T-cell (primary cell): ENCODE measurements at regions not wholly inside any gene's neighbourhood (a gene's known extent, or its start where the extent isn't known, plus 50 kb on each side); places are given as distances from the start of the nearest gene placed in this dataset.
"Not testable (repeated sequence)": the region's sequence is repeated elsewhere in the genome, so short reads cannot be mapped to it uniquely, and the experiment has no call there.

ENCODE experiments used
- ATAC-seq, 4 experiments: fragments of 200-7000 bp in 3 of 4; fragments of 150-1000 bp in 1 of 4; cut with Tn5 transposase; replicated peaks in 1 of 4; 1 replicate in 3 of 4; 2 replicates in 1 of 4; pipeline ENCODE4 v1.10.0; 2021; ENCODE audit warnings: moderate library complexity in 3 of 4, mild to moderate bottlenecking in 2 of 4, moderate number of reproducible peaks in 1 of 4
- CTCF ChIA-PET, 2 donors: fragments of 300-600 bp; sonication (Branson Sonifier 250); formaldehyde crosslinking; loops; one replicate each; lab custom pipeline; 2022; ENCODE audit warnings: antibody characterized with exemption in 2 of 2; lab: Charles Lee
- POLR2A ChIA-PET, 2 donors: fragments of 300-600 bp; sonication (Branson Sonifier 250); formaldehyde crosslinking; loops; one replicate each; lab custom pipeline; 2022; ENCODE audit warnings: antibody characterized with exemption in 2 of 2; lab: Charles Lee
- DNase-seq, 35 experiments: peaks; one replicate each; pipeline versions ENCODE4 v3.0.0 to v3.0.0-alpha.2; 2013 to 2023
- H3K27ac ChIP-seq: one replicate; pipeline ENCODE4 v1.5.1; 2013; ENCODE audit warnings: low read length
- H3K27me3 ChIP-seq, 2 experiments: replicated peaks in 1 of 2; 1 replicate in 1 of 2; 2 replicates in 1 of 2; pipeline versions ENCODE4 v1.6.1 to v1.7.0; 2013; ENCODE audit warnings: low read length in 1 of 2, mixed read lengths in 1 of 2; ENCODE audit not compliant: control insufficient read depth in 2 of 2, insufficient read depth in 2 of 2; ENCODE audit errors: extremely low read depth in 1 of 2
- H3K36me3 ChIP-seq, 2 donors: 1 replicate in 1 of 2; 2 replicates in 1 of 2; pipeline versions ENCODE4 v1.6.1 to v1.7.0; 2013; ENCODE audit warnings: low read length in 1 of 2; ENCODE audit not compliant: control insufficient read depth in 2 of 2, insufficient read depth in 1 of 2; ENCODE audit errors: extremely low read depth in 1 of 2
- H3K4me1 ChIP-seq, 2 experiments: 1 replicate in 1 of 2; 2 replicates in 1 of 2; pipeline versions ENCODE4 v1.6.1 to v1.7.0; 2013; ENCODE audit warnings: low read length in 2 of 2, mixed read lengths in 1 of 2; ENCODE audit not compliant: insufficient read depth in 2 of 2, control insufficient read depth in 1 of 2; ENCODE audit errors: extremely low read depth in 1 of 2
- H3K4me3 ChIP-seq, 2 donors: 1 replicate in 1 of 2; 2 replicates in 1 of 2; pipeline versions ENCODE4 v1.5.1 to v1.7.0; 2013; ENCODE audit warnings: mild to moderate bottlenecking in 2 of 2, low read length in 1 of 2, moderate library complexity in 1 of 2; ENCODE audit not compliant: control insufficient read depth in 1 of 2; ENCODE audit errors: extremely low read depth in 1 of 2
- H3K9me3 ChIP-seq: 2 replicates; pipeline ENCODE4 v1.7.0; 2013
- H3K27ac Mint-ChIP-seq, 2 donors: one replicate each; pipeline ENCODE4 v1.8.0; 2020 to 2021; ENCODE audit warnings: mild to moderate bottlenecking in 2 of 2, mixed read lengths in 2 of 2
- H3K27me3 Mint-ChIP-seq, 2 donors: one replicate each; pipeline ENCODE4 v1.8.0; 2021 to 2022; ENCODE audit warnings: mixed read lengths in 2 of 2
- H3K36me3 Mint-ChIP-seq: one replicate; pipeline ENCODE4 v1.8.0; 2021; ENCODE audit warnings: mixed read lengths
- H3K4me1 Mint-ChIP-seq, 3 donors: one replicate each; pipeline ENCODE4 v1.8.0; 2020 to 2022; ENCODE audit warnings: mixed read lengths in 3 of 3, mild to moderate bottlenecking in 1 of 3
- H3K4me3 Mint-ChIP-seq, 3 donors: one replicate each; pipeline ENCODE4 v1.8.0; 2020 to 2022; ENCODE audit warnings: mild to moderate bottlenecking in 3 of 3, mixed read lengths in 3 of 3, moderate library complexity in 3 of 3
- H3K9me3 Mint-ChIP-seq, 3 donors: one replicate each; pipeline ENCODE4 v1.8.0; 2020 to 2022; ENCODE audit warnings: mixed read lengths in 3 of 3
- WGBS: methylation state at CpG from one replicate; pipeline ENCODE4 v1.1.5; 2013; ENCODE audit warnings: missing lambda C conversion rate; ENCODE audit not compliant: insufficient coverage; 5-methylcytosine and 5-hydroxymethylcytosine counted together

GRCh38 chr1:148279002-148279542 lies 127.0 kb upstream of the NBPF11 start:
- POLR2A ChIA-PET, CTCF ChIA-PET, H3K4me3 ChIP-seq, DNase-seq, H3K4me1 ChIP-seq, H3K27ac ChIP-seq, H3K27ac Mint-ChIP-seq, H3K9me3 ChIP-seq, H3K9me3 Mint-ChIP-seq, H3K36me3 Mint-ChIP-seq, ATAC-seq, H3K36me3 ChIP-seq: not testable (repeated sequence)
- Mint-ChIP-seq H3K27me3 (peaks cover 29 to 40% of the 10 kb centered on the region in 2 donors), H3K4me3 (peak overlapping the region in 1 of 3 donors; percentile 83), H3K4me1 (peaks cover 4 to 12% (median 9%) of the 10 kb centered on the region in 3 donors)
- no CpG with 5 or more reads among the region's 5 CpGs for WGBS
- peaks cover 0 to 33% of the 10 kb centered on the region in 2 experiments for H3K27me3 ChIP-seq

- POLR2A ChIA-PET, H3K9me3 Mint-ChIP-seq, H3K9me3 ChIP-seq, H3K4me3 Mint-ChIP-seq, H3K27ac Mint-ChIP-seq, CTCF ChIA-PET, H3K36me3 Mint-ChIP-seq, H3K4me1 ChIP-seq, H3K36me3 ChIP-seq, DNase-seq, H3K27ac ChIP-seq, H3K4me3 ChIP-seq, ATAC-seq: not testable (repeated sequence)
- no CpG with 5 or more reads among the region's 2 CpGs for WGBS
- Mint-ChIP-seq H3K27me3 (peaks cover 39 to 50% of the 10 kb centered on the region in 2 donors), H3K4me1 (peaks cover 4 to 12% (median 9%) of the 10 kb centered on the region in 3 donors)
- peaks cover 0 to 34% of the 10 kb centered on the region in 2 experiments for H3K27me3 ChIP-seq
These were observed 125.8 kb upstream of the NBPF11 start for GRCh38 chr1:148277865-148278279.

GRCh38 chr1:148267066-148267465 lies 115.0 kb upstream of the NBPF11 start:
- H3K27ac ChIP-seq, H3K4me3 Mint-ChIP-seq, H3K4me3 ChIP-seq, H3K36me3 Mint-ChIP-seq, H3K9me3 ChIP-seq, H3K27me3 Mint-ChIP-seq, CTCF ChIA-PET, H3K36me3 ChIP-seq, DNase-seq, H3K27me3 ChIP-seq, H3K9me3 Mint-ChIP-seq, ATAC-seq, POLR2A ChIA-PET, H3K27ac Mint-ChIP-seq: not testable (repeated sequence)
- H3K4me1 Mint-ChIP-seq = peaks cover 10 to 12% (median 12%) of the 10 kb centered on the region in 3 donors
- WGBS = 100% methylated on average over 1 of the region's 2 CpGs
- H3K4me1 ChIP-seq = peaks cover 4 to 13% of the 10 kb centered on the region in 2 experiments

- Histone ChIP-seq H3K9me3 (no peaks in the 10 kb centered on the region), H3K36me3 (no peaks in the 10 kb centered on the region), H3K27me3 (peaks cover 2 to 4% of the 10 kb centered on the region in 2 experiments), H3K4me3 (peak overlapping the region in 1 of 2 donors; percentile 67), H3K4me1 (peaks cover 4 to 13% of the 10 kb centered on the region in 2 experiments), H3K27ac (no peak overlapping the region)
- peaks cover 12% of the 10 kb centered on the region in 3 donors for H3K4me1 Mint-ChIP-seq
- ChIA-PET POLR2A (no interaction called here), CTCF (no interaction called here)
- H3K4me3 Mint-ChIP-seq = peak overlapping the region; percentile 84 to 92 (median 91)
- DNase-seq (peak in 4 of 35 experiments; percentile 5 to 21 (median 8)), ATAC-seq (no peak)
- H3K9me3 Mint-ChIP-seq = no peaks in the 10 kb centered on the region
- peak overlapping the region; percentile 95 to 98 for H3K27ac Mint-ChIP-seq
- no peaks in the 10 kb centered on the region for H3K27me3 Mint-ChIP-seq
- 72% methylated on average over 18 of the region's 29 CpGs for WGBS
- no peaks in the 10 kb centered on the region for H3K36me3 Mint-ChIP-seq
These were observed 112.5 kb upstream of the NBPF11 start for GRCh38 chr1:148264374-148265276.

GRCh38 chr1:148263906-148264255 lies 111.8 kb upstream of the NBPF11 start:
- H3K36me3 ChIP-seq = no peaks in the 10 kb centered on the region
- Mint-ChIP-seq H3K4me3 (peak overlapping the region; percentile 84 to 92 (median 91)), H3K27me3 (no peaks in the 10 kb centered on the region), H3K4me1 (peaks cover 12% of the 10 kb centered on the region in 3 donors), H3K27ac (peak overlapping the region; percentile 95 to 98), H3K9me3 (no peaks in the 10 kb centered on the region), H3K36me3 (no peaks in the 10 kb centered on the region)
- WGBS = 0% methylated on average over 8 of the region's 17 CpGs
- H3K27ac ChIP-seq = peak overlapping the region; percentile 67
- H3K4me3 ChIP-seq = peak overlapping the region; percentile 67 to 83
- peak in 3 of 4 experiments; percentile 28 to 40 (median 40) for ATAC-seq
- H3K27me3 ChIP-seq = peaks cover 2 to 4% of the 10 kb centered on the region in 2 experiments
- peak in 10 of 35 experiments; percentile 4 to 30 (median 16) for DNase-seq
- ChIA-PET POLR2A (interaction anchor here (0.6 to 1.0 kb wide), 5 partner anchors 69 to 112 kb away, joined by 3 to 7 read pairs (median 4); no protein-coding TSS in a partner anchor), CTCF (interaction anchor here in 1 of 2 donors (1.0 kb wide), 1 partner anchor 108 kb away, joined by 3 read pairs; no protein-coding TSS in a partner anchor)
- no peaks in the 10 kb centered on the region for H3K9me3 ChIP-seq
- H3K4me1 ChIP-seq = peaks cover 4 to 13% of the 10 kb centered on the region in 2 experiments
